ENCODE measurements at regions not wholly inside any gene's neighbourhood (a gene's known extent, or its start where the extent isn't known, plus 50 kb on each side); places are given as distances from the start of the nearest gene placed in this dataset.

DNA sequence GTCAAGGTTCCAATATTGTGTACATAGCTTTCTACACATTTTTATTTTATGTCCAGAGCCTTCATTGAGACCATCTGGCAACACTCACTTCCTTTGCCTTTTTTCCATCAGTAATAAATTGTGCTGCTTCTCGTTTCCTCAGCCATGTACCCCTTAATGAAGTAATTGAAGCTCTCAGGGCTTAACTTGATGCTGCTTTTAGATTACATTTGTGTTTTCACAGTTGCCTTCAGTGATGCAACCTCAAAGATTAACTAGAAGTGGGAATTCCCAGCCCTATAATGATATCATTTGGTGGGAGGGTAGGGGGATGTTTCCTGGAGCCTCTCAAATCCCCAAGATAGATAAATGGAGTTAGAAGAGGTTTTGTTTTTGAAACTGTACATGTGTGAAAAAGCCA, 80.2 kb upstream of the KRR1 start:
- DNase-seq (ENCODE audit: low read depth in 1 of 2, low spot score in 1 of 2) = no peak
- ChIA-PET POLR2A (no interaction called here), CTCF (interaction anchor here (0.8 kb wide), 1 partner anchor 25 kb away, joined by 3 read pairs; no protein-coding TSS in a partner anchor)
- Histone ChIP-seq H3K4me1 (no peaks in the 10 kb centered on the region), H3K9me3 (no peaks in the 10 kb centered on the region), H3K27ac (no peak overlapping the region), H3K4me2 (no peak overlapping the region), H3K4me3 (no peak overlapping the region)
- ATAC-seq = no peak
- FAIRE-seq = no peak
- TF ChIP-seq, protein P1, sequence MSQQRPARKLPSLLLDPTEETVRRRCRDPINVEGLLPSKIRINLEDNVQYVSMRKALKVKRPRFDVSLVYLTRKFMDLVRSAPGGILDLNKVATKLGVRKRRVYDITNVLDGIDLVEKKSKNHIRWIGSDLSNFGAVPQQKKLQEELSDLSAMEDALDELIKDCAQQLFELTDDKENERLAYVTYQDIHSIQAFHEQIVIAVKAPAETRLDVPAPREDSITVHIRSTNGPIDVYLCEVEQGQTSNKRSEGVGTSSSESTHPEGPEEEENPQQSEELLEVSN (IDR thresholded peaks at IDR 0.05; ENCODE audit: borderline replicate concordance, low read depth) = no peak
- no peak for TF ChIP-seq MAZ (IDR thresholded peaks at IDR 0.05; ENCODE audit: borderline replicate concordance, low read depth, low read length)
- no peak for TF ChIP-seq HOXB13 (CRISPR knock-in tag; IDR thresholded peaks at IDR 0.05; ENCODE audit: low read depth)
- TF ChIP-seq CEBPB (IDR thresholded peaks at IDR 0.05) = no peak
- no peak for TF ChIP-seq RAD21 (conservative IDR thresholded peaks at IDR 0.05 in 1 of 2, IDR thresholded peaks at IDR 0.05 in 1 of 2)
- TF ChIP-seq TP53 (CRISPR knock-in tag; IDR thresholded peaks at IDR 0.05) = no peak
- TF ChIP-seq CBX8 (IDR thresholded peaks at IDR 0.05) = no peak
- no peak for TF ChIP-seq KDM5A (IDR thresholded peaks at IDR 0.05)
- no peak for TF ChIP-seq HDAC2 (IDR thresholded peaks at IDR 0.05)
- no peak for TF ChIP-seq ZSCAN20 (CRISPR knock-in tag; IDR thresholded peaks at IDR 0.05)
- TF ChIP-seq CHD2 (IDR thresholded peaks at IDR 0.05; ENCODE audit: low read length, partially characterized antibody) = no peak
- TF ChIP-seq GATA3 (IDR thresholded peaks at IDR 0.05; ENCODE audit: borderline replicate concordance) = no peak
- TF ChIP-seq CBX2 (IDR thresholded peaks at IDR 0.05; ENCODE audit: borderline replicate concordance, low read depth) = no peak
- no peak for TF ChIP-seq HOXA7 (CRISPR knock-in tag; IDR thresholded peaks at IDR 0.05)
- 55% methylated on average over 1 of the region's 1 CpG for WGBS (ENCODE audit: missing lambda C conversion rate)

DNA sequence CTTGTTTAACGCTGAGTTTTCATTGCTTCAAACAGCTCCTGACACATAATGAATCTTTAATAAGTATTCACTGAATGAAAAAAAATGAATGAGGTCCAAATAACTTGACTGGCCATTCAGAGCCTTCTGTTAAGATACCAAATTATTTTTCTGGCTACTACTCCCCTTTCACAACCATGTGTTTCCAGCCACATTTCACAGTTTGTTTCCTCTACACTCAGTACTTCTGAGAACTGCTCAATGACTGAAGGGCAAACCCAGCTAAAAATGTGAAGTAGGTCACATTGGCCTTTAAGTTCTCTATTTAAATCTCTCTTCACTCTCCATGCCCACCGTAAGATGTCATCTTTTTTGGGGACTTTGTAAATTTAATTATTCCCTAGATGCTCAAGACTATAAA, 78.4 kb upstream of the KRR1 start:
- no peak for DNase-seq (ENCODE audit: low read depth in 1 of 2, low spot score in 1 of 2)
- Histone ChIP-seq H3K4me2 (no peak overlapping the region), H3K27ac (no peak overlapping the region), H3K4me1 (peaks cover 12% of the 10 kb centered on the region), H3K9me3 (no peaks in the 10 kb centered on the region), H3K4me3 (no peak overlapping the region)
- TF ChIP-seq, protein P2, sequence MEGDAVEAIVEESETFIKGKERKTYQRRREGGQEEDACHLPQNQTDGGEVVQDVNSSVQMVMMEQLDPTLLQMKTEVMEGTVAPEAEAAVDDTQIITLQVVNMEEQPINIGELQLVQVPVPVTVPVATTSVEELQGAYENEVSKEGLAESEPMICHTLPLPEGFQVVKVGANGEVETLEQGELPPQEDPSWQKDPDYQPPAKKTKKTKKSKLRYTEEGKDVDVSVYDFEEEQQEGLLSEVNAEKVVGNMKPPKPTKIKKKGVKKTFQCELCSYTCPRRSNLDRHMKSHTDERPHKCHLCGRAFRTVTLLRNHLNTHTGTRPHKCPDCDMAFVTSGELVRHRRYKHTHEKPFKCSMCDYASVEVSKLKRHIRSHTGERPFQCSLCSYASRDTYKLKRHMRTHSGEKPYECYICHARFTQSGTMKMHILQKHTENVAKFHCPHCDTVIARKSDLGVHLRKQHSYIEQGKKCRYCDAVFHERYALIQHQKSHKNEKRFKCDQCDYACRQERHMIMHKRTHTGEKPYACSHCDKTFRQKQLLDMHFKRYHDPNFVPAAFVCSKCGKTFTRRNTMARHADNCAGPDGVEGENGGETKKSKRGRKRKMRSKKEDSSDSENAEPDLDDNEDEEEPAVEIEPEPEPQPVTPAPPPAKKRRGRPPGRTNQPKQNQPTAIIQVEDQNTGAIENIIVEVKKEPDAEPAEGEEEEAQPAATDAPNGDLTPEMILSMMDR (IDR thresholded peaks at IDR 0.05) = no peak
- TF ChIP-seq CHD2 (IDR thresholded peaks at IDR 0.05; ENCODE audit: low read length, partially characterized antibody) (no peak), EP300 (IDR thresholded peaks at IDR 0.05) (no peak), HOXB13 (CRISPR knock-in tag; IDR thresholded peaks at IDR 0.05; ENCODE audit: low read depth) (no peak), HDAC2 (IDR thresholded peaks at IDR 0.05) (no peak), KDM5A (IDR thresholded peaks at IDR 0.05) (no peak), NR3C1 (IDR thresholded peaks at IDR 0.05) (no peak), SREBF2 (IDR thresholded peaks at IDR 0.05) (no peak), NFE2L2 (conservative IDR thresholded peaks at IDR 0.05; ENCODE audit: low read length) (no peak), RFX5 (IDR thresholded peaks at IDR 0.05) (no peak)
- TF ChIP-seq, protein P3, sequence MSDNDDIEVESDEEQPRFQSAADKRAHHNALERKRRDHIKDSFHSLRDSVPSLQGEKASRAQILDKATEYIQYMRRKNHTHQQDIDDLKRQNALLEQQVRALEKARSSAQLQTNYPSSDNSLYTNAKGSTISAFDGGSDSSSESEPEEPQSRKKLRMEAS (IDR thresholded peaks at IDR 0.05) = no peak
- TF ChIP-seq, protein P4, sequence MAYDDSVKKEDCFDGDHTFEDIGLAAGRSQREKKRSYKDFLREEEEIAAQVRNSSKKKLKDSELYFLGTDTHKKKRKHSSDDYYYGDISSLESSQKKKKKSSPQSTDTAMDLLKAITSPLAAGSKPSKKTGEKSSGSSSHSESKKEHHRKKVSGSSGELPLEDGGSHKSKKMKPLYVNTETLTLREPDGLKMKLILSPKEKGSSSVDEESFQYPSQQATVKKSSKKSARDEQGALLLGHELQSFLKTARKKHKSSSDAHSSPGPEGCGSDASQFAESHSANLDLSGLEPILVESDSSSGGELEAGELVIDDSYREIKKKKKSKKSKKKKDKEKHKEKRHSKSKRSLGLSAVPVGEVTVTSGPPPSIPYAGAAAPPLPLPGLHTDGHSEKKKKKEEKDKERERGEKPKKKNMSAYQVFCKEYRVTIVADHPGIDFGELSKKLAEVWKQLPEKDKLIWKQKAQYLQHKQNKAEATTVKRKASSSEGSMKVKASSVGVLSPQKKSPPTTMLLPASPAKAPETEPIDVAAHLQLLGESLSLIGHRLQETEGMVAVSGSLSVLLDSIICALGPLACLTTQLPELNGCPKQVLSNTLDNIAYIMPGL (CRISPR knock-in tag; IDR thresholded peaks at IDR 0.05; ENCODE audit: borderline replicate concordance) = no peak
- ChIA-PET CTCF (interaction anchor here (1.1 kb wide), 1 partner anchor 64 kb away, joined by 3 read pairs; no protein-coding TSS in a partner anchor), POLR2A (no interaction called here)
- 91% methylated on average over 2 of the region's 2 CpGs for WGBS (ENCODE audit: missing lambda C conversion rate)
- ATAC-seq = no peak
- no peak for FAIRE-seq
